ENCODE measurements at regions not wholly inside any gene's neighbourhood (a gene's known extent, or its start where the extent isn't known, plus 50 kb on each side); places are given as distances from the start of the nearest gene placed in this dataset.

- TF ChIP-seq POLR2A (IDR thresholded peaks at IDR 0.05): no peak
- no peak for TF ChIP-seq POLR2AphosphoS5 (IDR thresholded peaks at IDR 0.05)
Observed at GRCh38 chr9:117952581-117952980, 248.4 kb downstream of the TLR4 start.
